Fibroblast of peridontal ligament (primary cell): ENCODE measurements at regions not wholly inside any gene's neighbourhood (a gene's known extent, or its start where the extent isn't known, plus 50 kb on each side); places are given as distances from the start of the nearest gene placed in this dataset.
A peak's percentile ranks its signal among the peaks of the same experiment; 100 is the strongest.

ENCODE experiments used
- DNase-seq: peaks from one replicate; pipeline ENCODE4 v3.0.0-alpha.2; 2010; ENCODE audit errors: extremely low read depth

DNA sequence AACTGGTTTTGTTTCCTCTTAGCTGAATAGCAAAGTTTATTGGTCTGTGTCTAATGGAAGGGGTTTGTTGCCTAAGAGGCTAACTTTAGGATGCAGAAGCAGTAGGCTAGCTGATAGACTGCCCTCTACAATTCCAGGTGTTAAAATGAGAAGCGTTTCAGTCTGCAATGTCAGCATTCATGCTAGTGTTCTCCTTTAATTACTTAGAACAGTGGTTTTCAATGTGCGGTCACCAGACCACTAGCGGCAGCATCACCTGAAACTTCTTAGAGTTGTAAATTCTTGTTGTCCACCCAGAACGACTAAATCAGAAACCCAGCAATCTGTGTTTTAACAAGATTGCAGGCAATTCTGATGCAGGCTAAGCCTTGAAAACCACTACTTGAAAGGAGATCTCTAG lies 392.9 kb downstream of the IPMK start:
- no peak for DNase-seq

GRCh38 chr10:57867241-57867640 lies 400.5 kb downstream of the IPMK start:
- DNase-seq: no peak

DNA sequence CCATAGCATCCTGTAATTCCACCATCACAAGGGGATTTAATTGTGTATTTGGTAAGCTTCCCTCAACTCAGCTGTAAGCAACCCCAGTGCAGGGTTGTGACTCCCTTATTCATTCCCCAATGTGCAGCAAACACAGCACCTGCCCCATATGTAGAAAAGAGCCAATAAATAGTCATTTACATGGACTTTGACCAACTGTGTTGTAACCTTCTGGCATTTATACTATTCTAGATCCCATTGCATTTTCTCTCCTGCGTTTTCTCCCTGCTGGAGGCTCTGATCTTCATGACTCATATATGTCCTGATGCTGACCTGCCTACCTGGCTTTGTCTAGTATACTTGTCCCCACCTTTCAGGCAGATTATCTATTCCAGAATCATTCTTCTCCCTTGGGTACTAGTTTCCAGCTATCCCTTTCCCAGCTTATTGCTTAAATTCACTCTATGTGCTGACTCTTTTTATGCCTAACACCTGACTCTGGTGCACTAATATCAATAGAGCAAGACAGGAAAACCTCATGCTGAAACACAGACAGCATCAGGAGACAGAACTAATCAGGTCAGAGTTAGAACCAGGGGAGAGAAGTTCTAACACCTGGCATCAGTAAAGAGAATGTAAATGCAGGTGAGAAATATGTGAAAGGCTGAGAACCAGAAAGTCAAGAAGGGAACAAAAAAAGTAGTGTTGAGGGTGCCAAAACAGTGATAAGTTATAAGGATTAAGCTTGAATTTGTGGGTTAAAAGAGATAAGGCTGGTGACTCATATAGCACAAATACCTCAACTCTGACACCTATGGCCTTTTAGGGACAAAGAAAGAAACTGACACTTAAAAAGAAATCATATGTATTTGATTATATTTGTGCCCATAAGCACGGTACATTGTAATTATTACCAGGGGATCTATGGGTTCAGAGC lies 402.7 kb downstream of the IPMK start:
- no peak for DNase-seq

- DNase-seq: peak; percentile 40
Observed at GRCh38 chr10:57849691-57850357, 417.9 kb downstream of the IPMK start.

GRCh38 chr10:57846307-57847065 lies 421.2 kb downstream of the IPMK start:
- DNase-seq: no peak

DNA sequence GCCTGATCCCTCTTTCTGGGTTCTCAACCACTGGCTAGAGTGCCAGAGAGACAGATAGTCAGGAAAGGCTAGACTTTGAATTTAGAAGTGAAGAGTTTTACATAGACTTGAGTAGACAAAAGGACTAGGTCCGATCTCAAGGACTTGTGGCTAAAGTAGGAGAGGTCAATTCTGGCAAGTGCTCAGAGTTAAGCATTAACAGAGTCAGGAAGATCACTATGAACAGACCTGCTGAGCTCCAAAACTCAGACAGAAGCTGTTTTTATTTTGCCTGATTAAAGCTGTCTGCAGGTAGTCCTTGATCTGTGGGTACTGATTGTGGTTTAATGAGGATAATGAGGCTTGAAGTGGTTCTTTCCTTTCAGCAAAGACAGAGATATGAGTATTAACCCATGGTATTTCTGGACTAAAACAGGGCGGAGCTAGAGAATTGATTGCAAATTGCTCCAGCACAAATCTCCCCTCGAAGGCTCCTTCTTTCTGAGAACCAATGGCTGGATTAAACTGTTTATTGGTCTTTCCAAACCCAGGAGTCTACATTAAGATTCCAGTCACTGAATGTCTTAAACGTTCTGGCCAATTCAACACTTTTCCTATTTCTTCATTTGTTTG lies 423.2 kb downstream of the IPMK start:
- DNase-seq: no peak

DNA sequence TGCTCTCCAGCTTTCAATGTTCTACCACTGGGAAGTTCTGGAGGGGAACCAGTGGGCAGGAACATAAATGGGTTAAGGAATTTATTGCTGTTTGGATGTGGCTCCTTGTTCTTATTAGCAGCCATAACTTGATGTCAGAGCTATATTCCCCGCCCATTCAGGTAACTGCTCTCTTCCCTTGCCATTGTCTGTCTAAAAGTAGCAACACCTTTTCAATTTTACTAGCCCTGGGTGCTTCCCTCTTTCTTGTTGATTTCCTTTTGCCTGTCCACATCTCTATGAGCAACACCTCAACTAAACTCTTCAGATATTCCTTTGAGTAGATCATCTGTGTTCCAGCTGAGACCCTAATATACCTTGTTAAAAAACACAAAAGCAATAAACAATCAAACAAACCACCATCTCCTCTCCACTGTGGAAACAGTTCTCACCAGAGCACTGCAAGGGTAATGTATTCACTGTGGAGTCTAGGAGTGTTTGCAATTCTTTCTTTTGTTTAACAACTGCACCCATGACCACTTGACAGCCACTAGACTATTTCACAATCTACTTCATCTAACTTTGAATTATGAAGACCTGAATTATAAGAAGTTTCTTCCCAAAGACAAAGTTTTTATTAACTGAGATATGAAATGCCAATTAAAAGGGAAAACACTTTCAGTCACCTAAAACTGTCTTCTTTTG lies 436.7 kb downstream of the IPMK start:
- no peak for DNase-seq

DNA sequence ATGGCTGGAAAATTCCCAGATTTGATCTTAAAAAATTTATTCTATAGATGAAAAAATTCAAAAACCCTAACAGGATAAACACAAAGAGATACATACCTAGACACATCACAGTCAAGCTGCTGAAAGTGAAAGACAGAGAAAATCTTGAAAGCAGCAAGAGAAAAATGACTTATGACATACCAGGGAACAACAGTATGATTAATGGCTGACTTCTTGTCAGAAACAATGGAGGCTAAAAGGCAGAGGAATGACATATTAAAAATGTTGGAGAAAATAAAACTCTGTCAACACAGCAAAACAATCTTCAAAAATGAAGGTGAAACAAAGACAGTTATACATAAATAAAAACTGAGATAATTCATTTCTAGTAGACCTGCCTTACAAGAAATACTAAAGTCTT lies 442.7 kb downstream of the IPMK start:
- no peak for DNase-seq

GRCh38 chr10:57823398-57823797 lies 444.3 kb downstream of the IPMK start:
- no peak for DNase-seq

- DNase-seq: no peak
Observed at GRCh38 chr10:57822965-57823364, 444.7 kb downstream of the IPMK start.

- DNase-seq: no peak
Observed at GRCh38 chr10:57818522-57818921, 449.2 kb downstream of the IPMK start.

DNA sequence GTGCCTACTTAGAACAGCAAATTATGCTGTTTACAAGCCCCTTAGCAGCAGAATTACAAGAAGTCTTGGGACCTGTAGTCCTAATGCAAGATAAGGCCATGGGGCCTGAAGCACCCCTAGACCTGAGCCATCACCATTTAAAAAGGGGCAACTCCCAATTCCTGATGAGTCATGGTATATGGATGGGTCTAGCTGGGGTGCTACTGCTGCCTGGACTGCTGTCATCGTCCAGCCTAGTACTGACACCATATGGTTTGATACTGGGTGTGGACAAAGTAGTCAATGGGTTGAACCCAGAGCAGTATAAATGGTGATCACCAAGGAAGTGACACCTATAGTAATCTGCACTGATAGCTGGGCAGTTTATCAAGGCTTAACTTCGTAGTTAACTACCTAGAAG lies 450.0 kb downstream of the IPMK start:
- DNase-seq: no peak

GRCh38 chr10:57815949-57816348 lies 451.7 kb downstream of the IPMK start:
- DNase-seq: no peak

GRCh38 chr10:57809961-57810360 lies 457.7 kb downstream of the IPMK start:
- DNase-seq: no peak

GRCh38 chr10:57807906-57808305 lies 459.8 kb downstream of the IPMK start:
- DNase-seq: no peak

DNA sequence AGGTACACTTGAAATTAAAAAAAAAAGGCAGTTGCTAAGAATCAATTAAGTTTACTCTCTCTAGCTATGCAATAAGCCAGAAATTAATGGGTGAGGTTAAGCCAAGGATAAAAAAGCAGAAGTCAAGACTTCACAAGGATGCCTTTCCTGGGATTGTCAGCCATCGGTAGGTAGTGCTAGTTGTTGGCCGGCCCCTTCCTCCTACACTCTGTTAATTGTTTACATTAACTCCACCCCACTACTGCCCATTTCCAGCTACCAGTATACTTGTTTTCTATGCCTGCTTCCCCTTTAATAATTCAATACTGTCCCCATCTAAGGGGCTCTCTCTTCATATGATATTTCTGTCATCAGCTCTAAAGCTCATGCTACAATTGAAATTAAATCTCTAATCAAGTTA lies 461.0 kb downstream of the IPMK start:
- DNase-seq: no peak

- DNase-seq: no peak
Observed at GRCh38 chr10:57799625-57800024, 468.1 kb downstream of the IPMK start.

GRCh38 chr10:57798830-57799229 lies 468.9 kb downstream of the IPMK start:
- DNase-seq: no peak

- DNase-seq: no peak
Observed at GRCh38 chr10:57791546-57791945, 476.1 kb downstream of the IPMK start.

DNA sequence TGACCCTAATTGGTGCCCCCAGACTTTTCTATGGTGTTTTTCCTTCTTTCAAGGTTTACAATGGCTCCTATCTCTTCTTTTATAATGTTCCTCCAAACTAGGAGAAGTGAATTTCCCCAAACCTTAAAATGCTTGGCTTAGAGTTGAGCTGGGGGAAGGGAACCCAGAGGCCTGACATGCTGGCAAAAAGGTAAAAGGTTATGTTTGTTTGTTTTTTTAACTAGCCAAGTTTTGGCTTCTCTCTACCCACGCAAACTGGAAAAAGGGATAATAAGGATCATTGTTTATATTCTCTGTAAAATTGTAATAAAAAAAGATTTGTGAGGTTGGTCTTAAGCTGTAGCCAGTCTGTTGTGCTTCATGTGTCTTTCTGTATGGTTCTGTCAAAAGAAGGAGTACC lies 477.0 kb downstream of the IPMK start:
- DNase-seq: no peak

DNA sequence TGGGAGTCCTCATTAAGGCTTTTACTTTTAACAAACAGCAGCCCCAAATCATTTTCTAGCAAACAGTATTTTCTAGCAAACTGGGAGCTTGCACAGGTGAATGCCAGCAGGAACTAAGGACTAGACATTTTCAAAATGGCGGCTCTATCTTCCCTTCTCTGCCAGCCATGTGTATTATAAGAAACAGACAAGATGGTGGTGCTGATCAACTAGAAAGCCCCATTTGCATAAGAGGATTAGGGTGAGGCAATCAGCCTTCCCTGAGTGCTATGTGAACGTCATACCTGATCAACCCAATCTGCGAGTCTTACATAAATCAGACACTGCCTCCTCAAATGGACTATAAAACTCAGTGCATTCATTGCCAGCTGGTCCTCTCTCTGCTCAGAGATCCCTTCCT lies 479.6 kb downstream of the IPMK start:
- no peak for DNase-seq
